Stomach (tissue), 4 donors: ENCODE measurements at regions not wholly inside any gene's neighbourhood (a gene's known extent, or its start where the extent isn't known, plus 50 kb on each side); places are given as distances from the start of the nearest gene placed in this dataset.

Source experiments
- POLR2A ChIP-seq, 4 donors: fragments of 450-650 bp; IDR thresholded peaks; one replicate each; pipeline ENCODE4 v1.6.1; 2016; ENCODE audit warnings: antibody characterized with exemption in 4 of 4, control low read depth in 2 of 4, mild to moderate bottlenecking in 1 of 4, moderate library complexity in 1 of 4
- TF ChIP-seq, protein P1 (sequence below), 7 experiments: fragments of 450-650 bp in 4 of 7; fragments of 200-600 bp in 3 of 7; sonication (generic) in 3 of 7; IDR thresholded peaks; one replicate each; pipeline ENCODE4 v1.5.1; 2016 to 2019; ENCODE audit warnings: antibody characterized with exemption in 7 of 7, control low read depth in 2 of 7, mild to moderate bottlenecking in 1 of 7

- TF ChIP-seq, protein P1, sequence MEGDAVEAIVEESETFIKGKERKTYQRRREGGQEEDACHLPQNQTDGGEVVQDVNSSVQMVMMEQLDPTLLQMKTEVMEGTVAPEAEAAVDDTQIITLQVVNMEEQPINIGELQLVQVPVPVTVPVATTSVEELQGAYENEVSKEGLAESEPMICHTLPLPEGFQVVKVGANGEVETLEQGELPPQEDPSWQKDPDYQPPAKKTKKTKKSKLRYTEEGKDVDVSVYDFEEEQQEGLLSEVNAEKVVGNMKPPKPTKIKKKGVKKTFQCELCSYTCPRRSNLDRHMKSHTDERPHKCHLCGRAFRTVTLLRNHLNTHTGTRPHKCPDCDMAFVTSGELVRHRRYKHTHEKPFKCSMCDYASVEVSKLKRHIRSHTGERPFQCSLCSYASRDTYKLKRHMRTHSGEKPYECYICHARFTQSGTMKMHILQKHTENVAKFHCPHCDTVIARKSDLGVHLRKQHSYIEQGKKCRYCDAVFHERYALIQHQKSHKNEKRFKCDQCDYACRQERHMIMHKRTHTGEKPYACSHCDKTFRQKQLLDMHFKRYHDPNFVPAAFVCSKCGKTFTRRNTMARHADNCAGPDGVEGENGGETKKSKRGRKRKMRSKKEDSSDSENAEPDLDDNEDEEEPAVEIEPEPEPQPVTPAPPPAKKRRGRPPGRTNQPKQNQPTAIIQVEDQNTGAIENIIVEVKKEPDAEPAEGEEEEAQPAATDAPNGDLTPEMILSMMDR (IDR thresholded peaks at IDR 0.05), result no peak
- TF ChIP-seq POLR2A (IDR thresholded peaks at IDR 0.05), result no peak
Observed at GRCh38 chr17:74043976-74044375, 159.5 kb upstream of the RPL38 start.
